GM18861 (cell line): ENCODE measurements at regions not wholly inside any gene's neighbourhood (a gene's known extent, or its start where the extent isn't known, plus 50 kb on each side); places are given as distances from the start of the nearest gene placed in this dataset.
A peak's percentile ranks its signal among the peaks of the same experiment; 100 is the strongest.
"Not testable (repeated sequence)": the region's sequence is repeated elsewhere in the genome, so short reads cannot be mapped to it uniquely, and the experiment has no call there.

Experiments
- ATAC-seq: cut with Tn5 transposase; IDR thresholded peaks from one replicate; pipeline ENCODE4 v1.9.1; 2021; ENCODE audit not compliant: unreplicated experiment

- no peak for ATAC-seq
These were observed 648.5 kb downstream of the LMO4 start for GRCh38 chr1:87977145-87977544.

- ATAC-seq, result no peak
These were observed 650.4 kb downstream of the LMO4 start for GRCh38 chr1:87979079-87979478.

- peak; percentile 60 for ATAC-seq
These were observed 651.8 kb downstream of the LMO4 start for GRCh38 chr1:87980494-87980893.

GRCh38 chr1:87981386-87981785 lies 652.7 kb downstream of the LMO4 start:
- ATAC-seq, result no peak

GRCh38 chr1:87981810-87982209 lies 653.1 kb downstream of the LMO4 start:
- no peak for ATAC-seq

- no peak for ATAC-seq
These were observed 655.2 kb downstream of the LMO4 start for GRCh38 chr1:87983841-87984240.

GRCh38 chr1:87985071-87985470 lies 656.4 kb downstream of the LMO4 start:
- ATAC-seq, result no peak

- ATAC-seq, result no peak
These were observed 657.6 kb downstream of the LMO4 start for GRCh38 chr1:87986130-87986866.

- no peak for ATAC-seq
These were observed 660.7 kb downstream of the LMO4 start for GRCh38 chr1:87989346-87989745.

GRCh38 chr1:87992536-87992935 lies 663.9 kb downstream of the LMO4 start:
- not testable (repeated sequence) for ATAC-seq

- ATAC-seq, result no peak
These were observed 664.4 kb downstream of the LMO4 start for GRCh38 chr1:87993051-87993450.

GRCh38 chr1:87999852-88000251 lies 671.2 kb downstream of the LMO4 start:
- ATAC-seq, result no peak

GRCh38 chr1:88001460-88001859 lies 672.8 kb downstream of the LMO4 start:
- no peak for ATAC-seq

GRCh38 chr1:88003255-88003654 lies 674.6 kb downstream of the LMO4 start:
- ATAC-seq, result no peak

- no peak for ATAC-seq
These were observed 674.2 kb upstream of the PKN2 start for GRCh38 chr1:88009916-88010315.

- ATAC-seq, result no peak
These were observed 670.6 kb upstream of the PKN2 start for GRCh38 chr1:88013485-88013884.

- no peak for ATAC-seq
These were observed 669.9 kb upstream of the PKN2 start for GRCh38 chr1:88014131-88014530.

GRCh38 chr1:88016947-88017346 lies 667.1 kb upstream of the PKN2 start:
- no peak for ATAC-seq

GRCh38 chr1:88021529-88021928 lies 662.5 kb upstream of the PKN2 start:
- no peak for ATAC-seq

- ATAC-seq, result no peak
These were observed 661.6 kb upstream of the PKN2 start for GRCh38 chr1:88022516-88022915.

- no peak for ATAC-seq
These were observed 654.9 kb upstream of the PKN2 start for GRCh38 chr1:88029142-88029541.

- ATAC-seq, result no peak
These were observed 654.2 kb upstream of the PKN2 start for GRCh38 chr1:88029899-88030298.

GRCh38 chr1:88035578-88035977 lies 648.5 kb upstream of the PKN2 start:
- ATAC-seq, result no peak
